Adrenal gland (tissue), 9 donors: ENCODE measurements at regions not wholly inside any gene's neighbourhood (a gene's known extent, or its start where the extent isn't known, plus 50 kb on each side); places are given as distances from the start of the nearest gene placed in this dataset.

Source experiments
- DNase-seq, 7 donors: peaks; one replicate each; pipeline ENCODE4 v3.0.0-alpha.2; 2019 to 2020
- H3K27ac ChIP-seq, 5 donors: fragments of 200-600 bp; sonication (generic) in 4 of 5; 1 replicate in 3 of 5; 2 replicates in 2 of 5; pipeline versions ENCODE4 v1.5.1 to v1.8.0; 2016 to 2020; ENCODE audit warnings: mild to moderate bottlenecking in 1 of 5
- H3K27me3 ChIP-seq: fragments of 200-600 bp; 2 replicates; pipeline ENCODE4 v1.8.0; 2021
- H3K36me3 ChIP-seq, 2 donors: fragments of 200-600 bp; replicated peaks in 1 of 2; 1 replicate in 1 of 2; 2 replicates in 1 of 2; pipeline versions ENCODE4 v1.5.1 to v1.8.0; 2018 to 2022
- H3K4me1 ChIP-seq, 2 donors: fragments of 200-600 bp; replicated peaks in 1 of 2; 1 replicate in 1 of 2; 2 replicates in 1 of 2; pipeline versions ENCODE4 v1.5.1 to v1.8.0; 2018 to 2021
- H3K4me3 ChIP-seq, 4 donors: fragments of 200-600 bp; sonication (generic) in 3 of 4; one replicate each; pipeline ENCODE4 v1.5.1; 2016 to 2018
- H3K9me3 ChIP-seq, 3 donors: fragments of 200-600 bp; sonication (generic) in 1 of 3; replicated peaks in 1 of 3; 1 replicate in 2 of 3; 2 replicates in 1 of 3; pipeline versions ENCODE4 v1.5.1 to v1.8.0; 2016 to 2021
- POLR2A ChIP-seq, 2 donors: fragments of 450-650 bp; IDR thresholded peaks; one replicate each; pipeline ENCODE4 v1.6.1; 2017; ENCODE audit warnings: antibody characterized with exemption in 2 of 2, mild to moderate bottlenecking in 2 of 2, moderate library complexity in 1 of 2
- WGBS, 4 donors: extraction: QIAGEN DNeasy Blood & Tissue Kit in 2 of 4; methylation state at CpG; one replicate each; pipeline versions ENCODE4 v1.1.5 to v1.1.7; 2013 to 2017; 5-methylcytosine and 5-hydroxymethylcytosine counted together
- intact Hi-C, 2 donors: fragments of 100-400 bp; cut with DNase I; formaldehyde crosslinking; loops; one replicate each; pipeline versions ENCODE4 v1.14.1 to v1.15.0; 2022 to 2023
- TF ChIP-seq, protein P1 (sequence below), 6 experiments: fragments of 450-650 bp in 4 of 6; fragments of 200-600 bp in 2 of 6; sonication (generic) in 1 of 6; IDR thresholded peaks; 1 replicate in 5 of 6; 2 replicates in 1 of 6; pipeline versions ENCODE4 v1.5.1 to v1.8.0; 2016 to 2021; ENCODE audit warnings: antibody characterized with exemption in 6 of 6, mild to moderate bottlenecking in 2 of 6, moderate library complexity in 1 of 6
- donor health status: healthy with polysubstance abuse.
- donor health status: Bipolar disorder and iron deficiency.
- donor health status: DM: yes; HTN: yes; CAD: no.
- donor health status: DM: no; HTN: no; CAD: no.
- donor health status: DM: no; HTN: no; CAD: no.

DNA sequence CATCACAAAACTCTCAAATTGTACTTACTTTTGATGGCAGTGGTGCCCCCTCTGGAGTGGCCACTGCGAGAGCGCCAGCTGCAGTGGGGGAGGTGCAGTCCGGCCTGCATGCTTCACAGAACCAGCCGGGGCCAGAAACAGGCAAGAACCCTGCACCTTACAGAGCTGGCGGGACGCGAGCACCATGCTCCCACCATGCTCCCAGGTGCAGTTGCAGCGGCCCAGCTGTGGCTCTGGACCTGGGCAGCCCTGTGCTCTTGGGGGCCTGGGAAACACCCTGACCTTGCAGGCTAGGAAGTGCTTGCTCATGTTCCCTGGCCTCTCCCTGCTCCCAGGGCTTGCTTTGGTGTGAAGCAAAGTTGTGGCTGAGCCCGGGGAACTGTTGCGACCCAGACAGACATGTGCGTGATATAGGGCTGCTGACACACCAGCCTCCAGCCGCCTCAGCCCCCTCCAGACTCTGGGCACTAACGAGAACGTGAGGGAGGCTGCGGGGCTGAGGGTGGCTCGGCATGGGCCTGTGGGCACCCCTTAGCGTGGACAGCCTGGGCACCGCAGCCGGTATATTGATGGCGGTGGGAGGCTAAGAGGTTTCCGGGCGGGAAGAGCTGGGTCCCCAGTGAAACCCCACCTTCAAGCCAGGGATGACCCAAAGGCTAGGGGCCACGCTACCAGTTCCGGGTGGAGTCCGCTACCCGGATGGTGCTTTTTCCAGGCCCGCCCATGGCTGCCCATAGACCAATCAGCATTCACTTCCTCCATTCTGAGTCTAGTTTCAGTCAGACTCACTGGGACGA, 1809.9 kb upstream of the ACO1 start:
- Histone ChIP-seq H3K36me3 (no peaks in the 10 kb centered on the region), H3K9me3 (peaks cover 0 to 3% (median 0%) of the 10 kb centered on the region in 3 donors), H3K27me3 (no peaks in the 10 kb centered on the region), H3K4me1 (no peaks in the 10 kb centered on the region), H3K27ac (no peak overlapping the region), H3K4me3 (no peak overlapping the region)
- TF ChIP-seq, protein P1, sequence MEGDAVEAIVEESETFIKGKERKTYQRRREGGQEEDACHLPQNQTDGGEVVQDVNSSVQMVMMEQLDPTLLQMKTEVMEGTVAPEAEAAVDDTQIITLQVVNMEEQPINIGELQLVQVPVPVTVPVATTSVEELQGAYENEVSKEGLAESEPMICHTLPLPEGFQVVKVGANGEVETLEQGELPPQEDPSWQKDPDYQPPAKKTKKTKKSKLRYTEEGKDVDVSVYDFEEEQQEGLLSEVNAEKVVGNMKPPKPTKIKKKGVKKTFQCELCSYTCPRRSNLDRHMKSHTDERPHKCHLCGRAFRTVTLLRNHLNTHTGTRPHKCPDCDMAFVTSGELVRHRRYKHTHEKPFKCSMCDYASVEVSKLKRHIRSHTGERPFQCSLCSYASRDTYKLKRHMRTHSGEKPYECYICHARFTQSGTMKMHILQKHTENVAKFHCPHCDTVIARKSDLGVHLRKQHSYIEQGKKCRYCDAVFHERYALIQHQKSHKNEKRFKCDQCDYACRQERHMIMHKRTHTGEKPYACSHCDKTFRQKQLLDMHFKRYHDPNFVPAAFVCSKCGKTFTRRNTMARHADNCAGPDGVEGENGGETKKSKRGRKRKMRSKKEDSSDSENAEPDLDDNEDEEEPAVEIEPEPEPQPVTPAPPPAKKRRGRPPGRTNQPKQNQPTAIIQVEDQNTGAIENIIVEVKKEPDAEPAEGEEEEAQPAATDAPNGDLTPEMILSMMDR (IDR thresholded peaks at IDR 0.05): no peak
- no peak for TF ChIP-seq POLR2A (IDR thresholded peaks at IDR 0.05)
- 88 to 93% (median 88%) methylated on average over 16 to 28 of the region's 28 CpGs for WGBS, 4 donors
- intact Hi-C loops: no loop called here
- DNase-seq: no peak

DNA sequence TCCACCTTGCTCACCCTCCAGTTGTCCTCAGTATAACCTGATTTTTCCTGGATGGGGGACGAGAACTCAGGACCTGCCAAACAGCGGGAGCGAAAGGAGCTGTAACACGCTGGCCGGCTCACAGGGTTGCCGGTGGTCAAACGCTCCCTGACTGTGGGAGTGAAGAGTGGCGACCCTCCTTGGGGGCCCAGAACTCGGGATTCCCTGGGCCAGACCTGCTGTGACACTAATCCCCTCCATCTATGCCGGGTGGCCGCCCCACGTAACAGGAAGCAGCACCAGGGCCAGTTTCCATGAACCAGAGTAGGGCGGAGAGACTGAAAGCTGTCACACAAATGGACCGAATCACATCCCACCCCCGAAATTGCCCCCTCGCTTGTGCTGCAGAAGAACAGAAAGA, 1809.2 kb upstream of the ACO1 start:
- Histone ChIP-seq H3K36me3 (no peaks in the 10 kb centered on the region), H3K27ac (no peak overlapping the region), H3K4me3 (no peak overlapping the region), H3K4me1 (no peaks in the 10 kb centered on the region), H3K9me3 (no peaks in the 10 kb centered on the region), H3K27me3 (no peaks in the 10 kb centered on the region)
- intact Hi-C loops: no loop called here
- WGBS, 4 donors: 86 to 91% (median 89%) methylated on average over 12 to 16 of the region's 16 CpGs
- DNase-seq: no peak
- TF ChIP-seq, protein P1 (IDR thresholded peaks at IDR 0.05): no peak
- no peak for TF ChIP-seq POLR2A (IDR thresholded peaks at IDR 0.05)

DNA sequence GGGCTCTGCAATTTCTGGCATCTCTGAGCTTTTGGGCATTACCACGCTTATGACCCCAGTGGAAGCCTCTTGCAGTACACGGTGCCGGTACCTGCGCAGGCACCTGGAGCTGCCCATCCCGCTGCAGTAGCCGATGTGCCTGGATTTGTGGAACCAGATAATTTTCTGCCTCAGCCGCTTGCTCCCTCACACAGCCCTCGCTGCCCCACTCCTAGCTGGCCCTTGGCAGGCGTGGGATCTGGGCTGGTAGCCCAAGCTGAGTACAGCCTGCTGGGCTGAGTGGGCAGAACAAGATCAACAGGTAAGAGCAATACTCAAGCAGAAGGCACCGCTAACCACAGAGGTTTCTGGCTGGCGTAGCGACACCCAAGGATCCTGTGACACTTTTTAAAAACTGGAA, 1808.8 kb upstream of the ACO1 start:
- DNase-seq: no peak
- TF ChIP-seq, protein P1 (IDR thresholded peaks at IDR 0.05): no peak
- TF ChIP-seq POLR2A (IDR thresholded peaks at IDR 0.05): no peak
- Histone ChIP-seq H3K4me1 (no peaks in the 10 kb centered on the region), H3K27ac (no peak overlapping the region), H3K36me3 (no peaks in the 10 kb centered on the region), H3K9me3 (no peaks in the 10 kb centered on the region), H3K27me3 (no peaks in the 10 kb centered on the region), H3K4me3 (no peak overlapping the region)
- intact Hi-C loops: no loop called here
- WGBS, 4 donors: 89 to 94% (median 92%) methylated on average over 10 to 12 of the region's 12 CpGs

DNA sequence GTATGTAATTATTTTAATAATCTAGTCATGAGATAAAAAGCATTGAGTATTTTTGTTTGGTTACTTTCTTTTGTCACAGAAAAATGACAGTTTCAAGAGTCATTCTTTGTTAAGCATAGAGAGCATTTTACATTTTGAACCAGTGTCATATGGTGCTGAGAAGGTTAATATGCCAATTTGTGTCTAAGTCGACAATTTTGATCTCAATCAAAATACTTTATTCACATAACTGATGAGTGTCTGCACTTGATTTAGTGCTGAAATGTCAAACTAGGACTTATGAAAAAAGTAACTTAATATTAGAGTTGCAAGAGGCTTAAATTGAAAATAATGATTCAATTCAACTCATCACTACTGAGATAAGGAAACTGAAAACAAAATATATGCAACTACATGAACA, 1804.6 kb upstream of the ACO1 start:
- DNase-seq: no peak
- Histone ChIP-seq H3K27me3 (no peaks in the 10 kb centered on the region), H3K4me3 (no peak overlapping the region), H3K4me1 (no peaks in the 10 kb centered on the region), H3K27ac (no peak overlapping the region), H3K36me3 (no peaks in the 10 kb centered on the region), H3K9me3 (no peaks in the 10 kb centered on the region)
- 59 to 83% (median 66%) methylated on average over 1 of the region's 1 CpG for WGBS, 4 donors
- no peak for TF ChIP-seq POLR2A (IDR thresholded peaks at IDR 0.05)
- intact Hi-C loops: no loop called here

DNA sequence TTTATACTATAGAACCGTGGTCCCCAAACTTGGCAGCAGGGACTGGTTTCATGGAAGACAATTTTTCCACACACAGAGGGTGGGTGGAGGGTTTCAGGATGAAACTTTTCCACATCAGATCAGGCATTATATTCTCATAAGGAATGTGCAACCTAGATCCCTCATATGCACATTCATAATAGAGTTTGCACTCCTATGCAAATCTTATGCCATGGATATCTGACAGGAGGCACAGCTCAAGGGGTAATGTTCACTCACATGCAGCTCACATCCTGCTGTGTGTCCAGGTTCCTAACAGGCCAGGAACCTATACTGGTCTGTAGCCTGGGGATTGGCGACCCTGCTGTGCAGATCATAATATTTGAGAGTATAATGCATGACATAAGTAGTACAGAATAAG, 1802.2 kb upstream of the ACO1 start:
- TF ChIP-seq POLR2A (IDR thresholded peaks at IDR 0.05): no peak
- no peaks in the 10 kb centered on the region for H3K36me3 ChIP-seq
- H3K27ac ChIP-seq: no peak overlapping the region
- 59 to 78% (median 66%) methylated on average over 2 of the region's 2 CpGs for WGBS, 4 donors
- no peak overlapping the region for H3K4me3 ChIP-seq
- H3K4me1 ChIP-seq: no peaks in the 10 kb centered on the region
- H3K27me3 ChIP-seq: no peaks in the 10 kb centered on the region
- DNase-seq: no peak
- H3K9me3 ChIP-seq: no peaks in the 10 kb centered on the region
- intact Hi-C loops: no loop called here
